ENCODE measurements at regions not wholly inside any gene's neighbourhood (a gene's known extent, or its start where the extent isn't known, plus 50 kb on each side); places are given as distances from the start of the nearest gene placed in this dataset.

GRCh38 chr4:110988722-110989121 is 365.8 kb upstream of the PITX2 start:
- H3K27me3 ChIP-seq (ENCODE audit: control insufficient read depth, insufficient read depth, low read length): no peaks in the 10 kb centered on the region
- H3K36me3 ChIP-seq (ENCODE audit: control insufficient read depth, insufficient read depth, low read length): no peaks in the 10 kb centered on the region
- H3K9ac ChIP-seq (ENCODE audit: low read length): no peak overlapping the region
- H3K4me3 ChIP-seq (ENCODE audit: low read depth, low read length): no peak overlapping the region
- no peaks in the 10 kb centered on the region for H3K9me3 ChIP-seq (ENCODE audit: control insufficient read depth, insufficient read depth, low read depth, low read length)
- H3K4me1 ChIP-seq (ENCODE audit: control insufficient read depth, insufficient read depth, low read length): no peaks in the 10 kb centered on the region
- no peak overlapping the region for H3K27ac ChIP-seq (ENCODE audit: low read depth, low read length)

GRCh38 chr4:110989125-110989524 is 366.2 kb upstream of the PITX2 start:
- no peaks in the 10 kb centered on the region for H3K9me3 ChIP-seq (ENCODE audit: control insufficient read depth, insufficient read depth, low read depth, low read length)
- H3K4me1 ChIP-seq (ENCODE audit: control insufficient read depth, insufficient read depth, low read length): no peaks in the 10 kb centered on the region
- no peaks in the 10 kb centered on the region for H3K27me3 ChIP-seq (ENCODE audit: control insufficient read depth, insufficient read depth, low read length)
- H3K27ac ChIP-seq (ENCODE audit: low read depth, low read length): no peak overlapping the region
- H3K36me3 ChIP-seq (ENCODE audit: control insufficient read depth, insufficient read depth, low read length): no peaks in the 10 kb centered on the region
- H3K4me3 ChIP-seq (ENCODE audit: low read depth, low read length): no peak overlapping the region
- H3K9ac ChIP-seq (ENCODE audit: low read length): no peak overlapping the region

- Histone ChIP-seq H3K4me3 (ENCODE audit: low read depth, low read length) (no peak overlapping the region), H3K9me3 (ENCODE audit: control insufficient read depth, insufficient read depth, low read depth, low read length) (no peaks in the 10 kb centered on the region), H3K9ac (ENCODE audit: low read length) (no peak overlapping the region), H3K36me3 (ENCODE audit: control insufficient read depth, insufficient read depth, low read length) (no peaks in the 10 kb centered on the region), H3K27me3 (ENCODE audit: control insufficient read depth, insufficient read depth, low read length) (no peaks in the 10 kb centered on the region), H3K4me1 (ENCODE audit: control insufficient read depth, insufficient read depth, low read length) (no peaks in the 10 kb centered on the region), H3K27ac (ENCODE audit: low read depth, low read length) (no peak overlapping the region)
Observed at GRCh38 chr4:110994781-110995180, 371.9 kb upstream of the PITX2 start.

GRCh38 chr4:110998320-110998719 is 375.4 kb upstream of the PITX2 start:
- H3K4me3 ChIP-seq (ENCODE audit: low read depth, low read length): no peak overlapping the region
- H3K27ac ChIP-seq (ENCODE audit: low read depth, low read length): no peak overlapping the region
- no peaks in the 10 kb centered on the region for H3K27me3 ChIP-seq (ENCODE audit: control insufficient read depth, insufficient read depth, low read length)
- H3K36me3 ChIP-seq (ENCODE audit: control insufficient read depth, insufficient read depth, low read length): no peaks in the 10 kb centered on the region
- no peak overlapping the region for H3K9ac ChIP-seq (ENCODE audit: low read length)
- H3K9me3 ChIP-seq (ENCODE audit: control insufficient read depth, insufficient read depth, low read depth, low read length): no peaks in the 10 kb centered on the region
- H3K4me1 ChIP-seq (ENCODE audit: control insufficient read depth, insufficient read depth, low read length): no peaks in the 10 kb centered on the region

- no peak overlapping the region for H3K9ac ChIP-seq (ENCODE audit: low read length)
- no peak overlapping the region for H3K4me3 ChIP-seq (ENCODE audit: low read depth, low read length)
- no peaks in the 10 kb centered on the region for H3K4me1 ChIP-seq (ENCODE audit: control insufficient read depth, insufficient read depth, low read length)
- no peak overlapping the region for H3K27ac ChIP-seq (ENCODE audit: low read depth, low read length)
- H3K27me3 ChIP-seq (ENCODE audit: control insufficient read depth, insufficient read depth, low read length): no peaks in the 10 kb centered on the region
- H3K9me3 ChIP-seq (ENCODE audit: control insufficient read depth, insufficient read depth, low read depth, low read length): no peaks in the 10 kb centered on the region
- no peaks in the 10 kb centered on the region for H3K36me3 ChIP-seq (ENCODE audit: control insufficient read depth, insufficient read depth, low read length)
Observed at GRCh38 chr4:111011458-111011857, 388.6 kb upstream of the PITX2 start.

- no peaks in the 10 kb centered on the region for H3K27me3 ChIP-seq (ENCODE audit: control insufficient read depth, insufficient read depth, low read length)
- no peaks in the 10 kb centered on the region for H3K36me3 ChIP-seq (ENCODE audit: control insufficient read depth, insufficient read depth, low read length)
- no peaks in the 10 kb centered on the region for H3K4me1 ChIP-seq (ENCODE audit: control insufficient read depth, insufficient read depth, low read length)
- no peak overlapping the region for H3K27ac ChIP-seq (ENCODE audit: low read depth, low read length)
- no peak overlapping the region for H3K9ac ChIP-seq (ENCODE audit: low read length)
- no peaks in the 10 kb centered on the region for H3K9me3 ChIP-seq (ENCODE audit: control insufficient read depth, insufficient read depth, low read depth, low read length)
- H3K4me3 ChIP-seq (ENCODE audit: low read depth, low read length): no peak overlapping the region
Observed at GRCh38 chr4:111013846-111014245, 391.0 kb upstream of the PITX2 start.

- no peaks in the 10 kb centered on the region for H3K36me3 ChIP-seq (ENCODE audit: control insufficient read depth, insufficient read depth, low read length)
- H3K4me3 ChIP-seq (ENCODE audit: low read depth, low read length): no peak overlapping the region
- H3K9me3 ChIP-seq (ENCODE audit: control insufficient read depth, insufficient read depth, low read depth, low read length): no peaks in the 10 kb centered on the region
- no peaks in the 10 kb centered on the region for H3K4me1 ChIP-seq (ENCODE audit: control insufficient read depth, insufficient read depth, low read length)
- H3K9ac ChIP-seq (ENCODE audit: low read length): no peak overlapping the region
- no peaks in the 10 kb centered on the region for H3K27me3 ChIP-seq (ENCODE audit: control insufficient read depth, insufficient read depth, low read length)
- no peak overlapping the region for H3K27ac ChIP-seq (ENCODE audit: low read depth, low read length)
Observed at GRCh38 chr4:111014537-111014936, 391.7 kb upstream of the PITX2 start.

GRCh38 chr4:111016416-111016815 is 393.5 kb upstream of the PITX2 start:
- Histone ChIP-seq H3K4me1 (ENCODE audit: control insufficient read depth, insufficient read depth, low read length) (peaks cover 7% of the 10 kb centered on the region; the same call in 1 of the 2 replicates), H3K27ac (ENCODE audit: low read depth, low read length) (no peak overlapping the region)

GRCh38 chr4:111018216-111018615 is 395.3 kb upstream of the PITX2 start:
- no peak overlapping the region for H3K4me3 ChIP-seq (ENCODE audit: low read depth, low read length)
- H3K9ac ChIP-seq (ENCODE audit: low read length): no peak overlapping the region
- H3K4me1 ChIP-seq (ENCODE audit: control insufficient read depth, insufficient read depth, low read length): peaks cover 9% of the 10 kb centered on the region; the same call in 1 of the 2 replicates
- H3K27me3 ChIP-seq (ENCODE audit: control insufficient read depth, insufficient read depth, low read length): no peaks in the 10 kb centered on the region
- H3K36me3 ChIP-seq (ENCODE audit: control insufficient read depth, insufficient read depth, low read length): no peaks in the 10 kb centered on the region
- H3K9me3 ChIP-seq (ENCODE audit: control insufficient read depth, insufficient read depth, low read depth, low read length): no peaks in the 10 kb centered on the region
- no peak overlapping the region for H3K27ac ChIP-seq (ENCODE audit: low read depth, low read length)

More at GRCh38 chr4:111016416-111016815, 393.5 kb upstream of the PITX2 start:
- Histone ChIP-seq H3K4me3 (ENCODE audit: low read depth, low read length) (no peak overlapping the region), H3K9me3 (ENCODE audit: control insufficient read depth, insufficient read depth, low read depth, low read length) (no peaks in the 10 kb centered on the region), H3K9ac (ENCODE audit: low read length) (no peak overlapping the region), H3K36me3 (ENCODE audit: control insufficient read depth, insufficient read depth, low read length) (no peaks in the 10 kb centered on the region), H3K27me3 (ENCODE audit: control insufficient read depth, insufficient read depth, low read length) (no peaks in the 10 kb centered on the region)

- Histone ChIP-seq H3K36me3 (ENCODE audit: control insufficient read depth, insufficient read depth, low read length) (no peaks in the 10 kb centered on the region), H3K9ac (ENCODE audit: low read length) (no peak overlapping the region), H3K4me1 (ENCODE audit: control insufficient read depth, insufficient read depth, low read length) (peaks cover 9% of the 10 kb centered on the region; the same call in 1 of the 2 replicates), H3K9me3 (ENCODE audit: control insufficient read depth, insufficient read depth, low read depth, low read length) (no peaks in the 10 kb centered on the region), H3K4me3 (ENCODE audit: low read depth, low read length) (no peak overlapping the region), H3K27ac (ENCODE audit: low read depth, low read length) (no peak overlapping the region), H3K27me3 (ENCODE audit: control insufficient read depth, insufficient read depth, low read length) (no peaks in the 10 kb centered on the region)
Observed at GRCh38 chr4:111020476-111020875, 397.6 kb upstream of the PITX2 start.

GRCh38 chr4:111020961-111021360 is 398.1 kb upstream of the PITX2 start:
- Histone ChIP-seq H3K9ac (ENCODE audit: low read length) (no peak overlapping the region), H3K27ac (ENCODE audit: low read depth, low read length) (no peak overlapping the region), H3K4me3 (ENCODE audit: low read depth, low read length) (no peak overlapping the region), H3K36me3 (ENCODE audit: control insufficient read depth, insufficient read depth, low read length) (no peaks in the 10 kb centered on the region), H3K9me3 (ENCODE audit: control insufficient read depth, insufficient read depth, low read depth, low read length) (no peaks in the 10 kb centered on the region), H3K27me3 (ENCODE audit: control insufficient read depth, insufficient read depth, low read length) (no peaks in the 10 kb centered on the region), H3K4me1 (ENCODE audit: control insufficient read depth, insufficient read depth, low read length) (peaks cover 9% of the 10 kb centered on the region; the same call in 1 of the 2 replicates)

GRCh38 chr4:111022758-111023157 is 399.9 kb upstream of the PITX2 start:
- Histone ChIP-seq H3K36me3 (ENCODE audit: control insufficient read depth, insufficient read depth, low read length) (no peaks in the 10 kb centered on the region), H3K9ac (ENCODE audit: low read length) (no peak overlapping the region), H3K4me3 (ENCODE audit: low read depth, low read length) (no peak overlapping the region), H3K9me3 (ENCODE audit: control insufficient read depth, insufficient read depth, low read depth, low read length) (no peaks in the 10 kb centered on the region), H3K4me1 (ENCODE audit: control insufficient read depth, insufficient read depth, low read length) (peaks cover 9% of the 10 kb centered on the region; the same call in 1 of the 2 replicates), H3K27ac (ENCODE audit: low read depth, low read length) (no peak overlapping the region), H3K27me3 (ENCODE audit: control insufficient read depth, insufficient read depth, low read length) (no peaks in the 10 kb centered on the region)
